ENCODE measurements at regions not wholly inside any gene's neighbourhood (a gene's known extent, or its start where the extent isn't known, plus 50 kb on each side); places are given as distances from the start of the nearest gene placed in this dataset.

DNA sequence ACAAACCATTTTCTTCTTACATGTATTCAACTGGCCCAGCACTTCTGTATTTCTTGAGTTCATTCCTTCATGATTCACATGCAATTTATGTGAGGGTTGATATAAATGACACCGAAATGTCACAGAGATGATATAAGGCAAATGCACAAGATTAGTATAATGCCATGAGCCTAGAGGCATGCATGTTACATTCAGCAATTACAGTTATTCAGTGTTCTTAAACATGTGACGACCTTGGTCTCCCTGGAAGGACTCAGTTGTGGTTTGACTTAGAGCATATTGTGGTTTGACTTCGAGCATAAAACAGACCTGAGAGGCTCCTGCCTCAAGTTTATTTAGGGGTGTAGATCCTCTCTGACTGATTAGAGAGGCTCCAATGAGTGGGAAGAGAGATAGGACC is 752.1 kb upstream of the POM121L12 start:
- TF ChIP-seq CTCF (IDR thresholded peaks at IDR 0.05) (no peak), POLR2A (IDR thresholded peaks at IDR 0.05) (no peak)

Data from body of pancreas (tissue), 4 donors.